Glutamatergic neuron (in vitro differentiated cells): ENCODE measurements at regions not wholly inside any gene's neighbourhood (a gene's known extent, or its start where the extent isn't known, plus 50 kb on each side); places are given as distances from the start of the nearest gene placed in this dataset.
"Not testable (repeated sequence)": the region's sequence is repeated elsewhere in the genome, so short reads cannot be mapped to it uniquely, and the experiment has no call there.

Experiments used
- DNase-seq: peaks from one replicate; pipeline ENCODE4 v3.0.0; 2022
- H3K27ac Mint-ChIP-seq: one replicate; pipeline ENCODE4 v1.8.0; 2020; ENCODE audit warnings: mild to moderate bottlenecking, mixed read lengths, inconsistent platforms; ENCODE audit not compliant: unreplicated experiment
- H3K27me3 Mint-ChIP-seq: one replicate; pipeline ENCODE4 v1.8.0; 2020; ENCODE audit warnings: mild to moderate bottlenecking, moderate library complexity, mixed read lengths, inconsistent platforms; ENCODE audit not compliant: unreplicated experiment
- H3K36me3 Mint-ChIP-seq: one replicate; pipeline ENCODE4 v1.8.0; 2020; ENCODE audit warnings: mild to moderate bottlenecking, mixed read lengths, inconsistent platforms; ENCODE audit not compliant: unreplicated experiment
- H3K4me1 Mint-ChIP-seq: one replicate; pipeline ENCODE4 v1.8.0; 2020; ENCODE audit warnings: mild to moderate bottlenecking, low read depth, mixed read lengths, inconsistent platforms; ENCODE audit not compliant: unreplicated experiment
- H3K4me3 Mint-ChIP-seq: one replicate; pipeline ENCODE4 v1.8.0; 2020; ENCODE audit warnings: mild to moderate bottlenecking, mixed read lengths, inconsistent platforms; ENCODE audit not compliant: unreplicated experiment
- H3K9me3 Mint-ChIP-seq: one replicate; pipeline ENCODE4 v1.8.0; 2020; ENCODE audit warnings: mild to moderate bottlenecking, moderate library complexity, mixed read lengths, inconsistent platforms; ENCODE audit not compliant: unreplicated experiment
- CTCF ChIP-seq: fragments of 200-600 bp; sonication (generic); IDR thresholded peaks from one replicate; pipeline ENCODE4 v1.5.0; 2021; ENCODE audit not compliant: partially characterized antibody, unreplicated experiment

GRCh38 chr7:81158189-81158588, 239.3 kb upstream of the SEMA3C start:
- Mint-ChIP-seq H3K27me3 (no peaks in the 10 kb centered on the region), H3K36me3 (no peaks in the 10 kb centered on the region), H3K4me3 (no peak overlapping the region), H3K4me1 (peaks cover 6% of the 10 kb centered on the region), H3K27ac (no peak overlapping the region), H3K9me3 (no peaks in the 10 kb centered on the region)
- DNase-seq: no peak
- TF ChIP-seq CTCF: no peak

- no peak for TF ChIP-seq CTCF
- peaks cover 3% of the 10 kb centered on the region for H3K27me3 Mint-ChIP-seq
- peaks cover 4% of the 10 kb centered on the region for H3K9me3 Mint-ChIP-seq
- DNase-seq: no peak
- H3K27ac Mint-ChIP-seq: no peak overlapping the region
- no peak overlapping the region for H3K4me3 Mint-ChIP-seq
- H3K4me1 Mint-ChIP-seq: peaks cover 9% of the 10 kb centered on the region
- H3K36me3 Mint-ChIP-seq: no peaks in the 10 kb centered on the region
Observed at GRCh38 chr7:81155654-81156373, 237.0 kb upstream of the SEMA3C start.

GRCh38 chr7:81154565-81154964, 235.7 kb upstream of the SEMA3C start:
- H3K36me3 Mint-ChIP-seq: no peaks in the 10 kb centered on the region
- TF ChIP-seq CTCF: no peak
- H3K27me3 Mint-ChIP-seq: peaks cover 3% of the 10 kb centered on the region
- H3K4me3 Mint-ChIP-seq: no peak overlapping the region
- peaks cover 9% of the 10 kb centered on the region for H3K4me1 Mint-ChIP-seq
- no peak for DNase-seq
- peaks cover 4% of the 10 kb centered on the region for H3K9me3 Mint-ChIP-seq
- no peak overlapping the region for H3K27ac Mint-ChIP-seq

- not testable (repeated sequence) for H3K27ac Mint-ChIP-seq, H3K36me3 Mint-ChIP-seq, H3K27me3 Mint-ChIP-seq, DNase-seq, H3K4me3 Mint-ChIP-seq, H3K9me3 Mint-ChIP-seq, H3K4me1 Mint-ChIP-seq
Observed at GRCh38 chr7:81152925-81153324, 234.1 kb upstream of the SEMA3C start.

GRCh38 chr7:81150951-81151361, 232.1 kb upstream of the SEMA3C start:
- H3K36me3 Mint-ChIP-seq: no peaks in the 10 kb centered on the region
- no peak for TF ChIP-seq CTCF
- H3K27ac Mint-ChIP-seq: no peak overlapping the region
- peaks cover 7% of the 10 kb centered on the region for H3K4me1 Mint-ChIP-seq
- peaks cover 4% of the 10 kb centered on the region for H3K9me3 Mint-ChIP-seq
- H3K4me3 Mint-ChIP-seq: no peak overlapping the region
- no peak for DNase-seq
- peaks cover 3% of the 10 kb centered on the region for H3K27me3 Mint-ChIP-seq
